Neuron (in vitro differentiated cells): ENCODE measurements at regions not wholly inside any gene's neighbourhood (a gene's known extent, or its start where the extent isn't known, plus 50 kb on each side); places are given as distances from the start of the nearest gene placed in this dataset.

Experiments used
- H2AFZ ChIP-seq: one replicate; pipeline ENCODE4 v1.6.1; 2013; ENCODE audit warnings: low read depth, mild to moderate bottlenecking, inconsistent platforms, low read length, moderate library complexity
- H3K27me3 ChIP-seq: one replicate; pipeline ENCODE4 v1.6.1; 2013; ENCODE audit warnings: low read length; ENCODE audit not compliant: insufficient read depth
- H3K36me3 ChIP-seq: one replicate; pipeline ENCODE4 v1.6.1; 2013; ENCODE audit warnings: low read length; ENCODE audit not compliant: insufficient read depth
- H3K4me1 ChIP-seq: one replicate; pipeline ENCODE4 v1.6.1; 2013; ENCODE audit warnings: low read length; ENCODE audit not compliant: insufficient read depth
- H3K4me3 ChIP-seq: 2 replicates; pipeline ENCODE4 v1.5.1; 2013; ENCODE audit warnings: mild to moderate bottlenecking, low read length, moderate library complexity
- H3K9me3 ChIP-seq: one replicate; pipeline ENCODE4 v1.6.1; 2013; ENCODE audit warnings: low read length

GRCh38 chr16:87248714-87249113 is 68.5 kb downstream of the C16orf95 start:
- H3K36me3 ChIP-seq: no peaks in the 10 kb centered on the region
- H3K4me3 ChIP-seq: no peak overlapping the region
- H3K27me3 ChIP-seq: no peaks in the 10 kb centered on the region
- no peaks in the 10 kb centered on the region for H3K9me3 ChIP-seq
- no peak overlapping the region for H2AFZ ChIP-seq
- peaks cover 6% of the 10 kb centered on the region for H3K4me1 ChIP-seq

GRCh38 chr16:87249425-87249824 is 67.8 kb downstream of the C16orf95 start:
- Histone ChIP-seq H3K36me3 (no peaks in the 10 kb centered on the region), H3K27me3 (no peaks in the 10 kb centered on the region), H2AFZ (no peak overlapping the region), H3K4me1 (peaks cover 7% of the 10 kb centered on the region), H3K4me3 (no peak overlapping the region), H3K9me3 (no peaks in the 10 kb centered on the region)

- H3K27me3 ChIP-seq: no peaks in the 10 kb centered on the region
- H3K4me3 ChIP-seq: no peak overlapping the region
- no peaks in the 10 kb centered on the region for H3K36me3 ChIP-seq
- H3K9me3 ChIP-seq: no peaks in the 10 kb centered on the region
- peaks cover 7% of the 10 kb centered on the region for H3K4me1 ChIP-seq
- no peak overlapping the region for H2AFZ ChIP-seq
These were observed 66.7 kb downstream of the C16orf95 start for GRCh38 chr16:87250431-87250960.

- Histone ChIP-seq H3K9me3 (no peaks in the 10 kb centered on the region), H3K36me3 (no peaks in the 10 kb centered on the region), H3K4me3 (no peak overlapping the region), H3K27me3 (no peaks in the 10 kb centered on the region), H3K4me1 (peaks cover 7% of the 10 kb centered on the region), H2AFZ (no peak overlapping the region)
These were observed 64.8 kb downstream of the C16orf95 start for GRCh38 chr16:87252269-87252970.
